Activated CD4-positive, CD25-positive, alpha-beta regulatory T cell (primary cell): ENCODE measurements at regions not wholly inside any gene's neighbourhood (a gene's known extent, or its start where the extent isn't known, plus 50 kb on each side); places are given as distances from the start of the nearest gene placed in this dataset.

Source experiments
- DNase-seq, 4 experiments: peaks; one replicate each; lab custom pipeline; 2025; lab: John Stamatoyannopoulos, UW

- no peak for DNase-seq
These were observed 54.0 kb upstream of the SLC22A11 start for GRCh38 chr11:64501500-64502427.

GRCh38 chr11:64502634-64503033 is 53.1 kb upstream of the SLC22A11 start:
- DNase-seq: no peak

GRCh38 chr11:64503186-64503753 is 52.5 kb upstream of the SLC22A11 start:
- DNase-seq: no peak

GRCh38 chr11:64504999-64505398 is 50.7 kb upstream of the SLC22A11 start:
- DNase-seq: no peak
